CD4-positive, alpha-beta T cell (primary cell): ENCODE measurements at regions not wholly inside any gene's neighbourhood (a gene's known extent, or its start where the extent isn't known, plus 50 kb on each side); places are given as distances from the start of the nearest gene placed in this dataset.

Source experiments
- ATAC-seq: fragments of 200-7000 bp; cut with Tn5 transposase; one replicate; pipeline ENCODE4 v1.10.0; 2022; ENCODE audit warnings: mild to moderate bottlenecking; ENCODE audit not compliant: poor library complexity
- CTCF ChIA-PET: fragments of 350-600 bp; sonication (Branson Sonifier 250); formaldehyde crosslinking; loops from one replicate; lab custom pipeline; 2021; ENCODE audit warnings: antibody characterized with exemption, inconsistent platforms; lab: Charles Lee
- POLR2A ChIA-PET: fragments of 350-600 bp; sonication (Branson Sonifier 250); formaldehyde crosslinking; loops from one replicate; lab custom pipeline; 2021; ENCODE audit warnings: antibody characterized with exemption, inconsistent platforms; lab: Charles Lee
- DNase-seq, 14 experiments: peaks; one replicate each; pipeline ENCODE4 v3.0.0-alpha.2; 2013 to 2020; ENCODE audit warnings: mixed read lengths in 2 of 14
- H3K27ac ChIP-seq, 2 donors: one replicate each; pipeline versions ENCODE4 v1.5.1 to v1.7.0; 2013; ENCODE audit warnings: low read length in 2 of 2, low read depth in 1 of 2, mild to moderate bottlenecking in 1 of 2
- H3K27me3 ChIP-seq, 2 experiments: 1 replicate in 1 of 2; 2 replicates in 1 of 2; pipeline versions ENCODE4 v1.6.1 to v1.7.0; 2013; ENCODE audit warnings: low read length in 2 of 2, control low read depth in 1 of 2, mild to moderate bottlenecking in 1 of 2, moderate library complexity in 1 of 2; ENCODE audit not compliant: insufficient read depth in 2 of 2, control insufficient read depth in 1 of 2
- H3K36me3 ChIP-seq: one replicate; pipeline ENCODE4 v1.6.1; 2013; ENCODE audit warnings: low read length, control low read depth; ENCODE audit not compliant: insufficient read depth
- H3K4me1 ChIP-seq: one replicate; pipeline ENCODE4 v1.6.1; 2013; ENCODE audit warnings: low read length, control low read depth; ENCODE audit not compliant: insufficient read depth
- H3K4me3 ChIP-seq: one replicate; pipeline ENCODE4 v1.5.1; 2013; ENCODE audit warnings: mild to moderate bottlenecking, low read length, moderate library complexity
- H3K9me3 ChIP-seq, 2 experiments: 1 replicate in 1 of 2; 2 replicates in 1 of 2; pipeline versions ENCODE4 v1.6.1 to v1.7.0; 2013; ENCODE audit warnings: low read length in 2 of 2, mild to moderate bottlenecking in 2 of 2, control low read depth in 1 of 2, moderate library complexity in 1 of 2; ENCODE audit not compliant: control insufficient read depth in 1 of 2, insufficient read depth in 1 of 2
- H3K27ac Mint-ChIP-seq: one replicate; pipeline ENCODE4 v1.8.0; 2020; ENCODE audit warnings: mixed read lengths
- H3K27me3 Mint-ChIP-seq: one replicate; pipeline ENCODE4 v1.8.0; 2021; ENCODE audit warnings: mixed read lengths
- H3K36me3 Mint-ChIP-seq: one replicate; pipeline ENCODE4 v1.8.0; 2021; ENCODE audit warnings: low read depth, mixed read lengths
- H3K4me1 Mint-ChIP-seq: one replicate; pipeline ENCODE4 v1.8.0; 2021; ENCODE audit warnings: low read depth, mixed read lengths
- H3K4me3 Mint-ChIP-seq: one replicate; pipeline ENCODE4 v1.8.0; 2020; ENCODE audit warnings: mild to moderate bottlenecking, mixed read lengths
- H3K9me3 Mint-ChIP-seq: one replicate; pipeline ENCODE4 v1.8.0; 2020; ENCODE audit warnings: mixed read lengths
- intact Hi-C, 2 experiments: fragments of 100-400 bp; cut with DNase I in 1 of 2; cut with micrococcal nuclease in 1 of 2; formaldehyde crosslinking; loops; one replicate each; pipeline versions ENCODE4 v1.15.1 to v1.9.0; 2023 to 2025; cut with DNase I, micrococcal nuclease
- TF ChIP-seq, protein P1 (sequence below): fragments of 200-600 bp; IDR thresholded peaks from one replicate; pipeline ENCODE4 v1.8.0; 2022; ENCODE audit warnings: antibody characterized with exemption, mild to moderate bottlenecking

- ATAC-seq (no peak), DNase-seq (no peak)
- Mint-ChIP-seq H3K27ac (no peak overlapping the region), H3K36me3 (no peaks in the 10 kb centered on the region), H3K4me3 (no peak overlapping the region), H3K9me3 (peaks cover 2% of the 10 kb centered on the region), H3K27me3 (no peaks in the 10 kb centered on the region), H3K4me1 (no peaks in the 10 kb centered on the region)
- no peaks in the 10 kb centered on the region for H3K9me3 ChIP-seq
- intact Hi-C loops, result no loop called here
- ChIA-PET POLR2A (no interaction called here), CTCF (no interaction called here)
- no peaks in the 10 kb centered on the region for H3K27me3 ChIP-seq
- no peak overlapping the region for H3K27ac ChIP-seq
- no peaks in the 10 kb centered on the region for H3K4me1 ChIP-seq
- H3K36me3 ChIP-seq, result no peaks in the 10 kb centered on the region
- TF ChIP-seq, protein P1, sequence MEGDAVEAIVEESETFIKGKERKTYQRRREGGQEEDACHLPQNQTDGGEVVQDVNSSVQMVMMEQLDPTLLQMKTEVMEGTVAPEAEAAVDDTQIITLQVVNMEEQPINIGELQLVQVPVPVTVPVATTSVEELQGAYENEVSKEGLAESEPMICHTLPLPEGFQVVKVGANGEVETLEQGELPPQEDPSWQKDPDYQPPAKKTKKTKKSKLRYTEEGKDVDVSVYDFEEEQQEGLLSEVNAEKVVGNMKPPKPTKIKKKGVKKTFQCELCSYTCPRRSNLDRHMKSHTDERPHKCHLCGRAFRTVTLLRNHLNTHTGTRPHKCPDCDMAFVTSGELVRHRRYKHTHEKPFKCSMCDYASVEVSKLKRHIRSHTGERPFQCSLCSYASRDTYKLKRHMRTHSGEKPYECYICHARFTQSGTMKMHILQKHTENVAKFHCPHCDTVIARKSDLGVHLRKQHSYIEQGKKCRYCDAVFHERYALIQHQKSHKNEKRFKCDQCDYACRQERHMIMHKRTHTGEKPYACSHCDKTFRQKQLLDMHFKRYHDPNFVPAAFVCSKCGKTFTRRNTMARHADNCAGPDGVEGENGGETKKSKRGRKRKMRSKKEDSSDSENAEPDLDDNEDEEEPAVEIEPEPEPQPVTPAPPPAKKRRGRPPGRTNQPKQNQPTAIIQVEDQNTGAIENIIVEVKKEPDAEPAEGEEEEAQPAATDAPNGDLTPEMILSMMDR, result no peak
- H3K4me3 ChIP-seq, result no peak overlapping the region
These were observed 204.3 kb upstream of the PSMD7 start for GRCh38 chr16:74092336-74092735.

DNA sequence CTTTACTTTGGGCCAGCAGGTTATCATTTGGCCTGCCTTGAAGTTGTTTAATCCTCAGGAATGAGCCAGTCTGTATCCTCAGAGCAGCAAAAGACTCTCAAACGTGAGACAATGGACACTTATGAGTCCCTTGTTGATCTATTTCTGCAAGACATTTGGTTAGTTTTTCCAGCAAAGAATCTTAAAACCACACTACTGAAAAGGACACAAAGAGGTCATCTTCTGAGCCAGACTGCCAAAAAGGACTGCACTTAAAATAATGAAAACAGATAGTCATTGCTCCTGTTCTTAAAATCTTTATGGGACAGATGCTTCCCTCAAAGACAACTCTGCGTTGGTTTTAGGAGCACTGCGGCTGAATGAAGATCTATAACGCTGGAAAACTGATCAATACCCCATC, 205.7 kb upstream of the PSMD7 start:
- Histone ChIP-seq H3K4me3 (no peak overlapping the region), H3K36me3 (no peaks in the 10 kb centered on the region), H3K27me3 (no peaks in the 10 kb centered on the region), H3K4me1 (no peaks in the 10 kb centered on the region), H3K27ac (no peak overlapping the region), H3K9me3 (no peaks in the 10 kb centered on the region)
- H3K27me3 Mint-ChIP-seq, result no peaks in the 10 kb centered on the region
- TF ChIP-seq, protein P1, result no peak
- ATAC-seq (no peak), DNase-seq (no peak)
- H3K4me3 Mint-ChIP-seq, result no peak overlapping the region
- no peaks in the 10 kb centered on the region for H3K4me1 Mint-ChIP-seq
- intact Hi-C loops, result no loop called here
- POLR2A ChIA-PET, result no interaction called here
- CTCF ChIA-PET, result no interaction called here
- H3K27ac Mint-ChIP-seq, result no peak overlapping the region
- H3K9me3 Mint-ChIP-seq, result peaks cover 2% of the 10 kb centered on the region
- H3K36me3 Mint-ChIP-seq, result no peaks in the 10 kb centered on the region

GRCh38 chr16:74083541-74083940, 213.1 kb upstream of the PSMD7 start:
- intact Hi-C loops, result no loop called here
- no peak overlapping the region for H3K27ac Mint-ChIP-seq
- no peaks in the 10 kb centered on the region for H3K36me3 Mint-ChIP-seq
- Histone ChIP-seq H3K9me3 (no peaks in the 10 kb centered on the region), H3K4me1 (no peaks in the 10 kb centered on the region), H3K27ac (no peak overlapping the region), H3K36me3 (no peaks in the 10 kb centered on the region), H3K27me3 (no peaks in the 10 kb centered on the region), H3K4me3 (no peak overlapping the region)
- H3K4me1 Mint-ChIP-seq, result no peaks in the 10 kb centered on the region
- no peaks in the 10 kb centered on the region for H3K27me3 Mint-ChIP-seq
- CTCF ChIA-PET, result no interaction called here
- TF ChIP-seq, protein P1, result no peak
- ATAC-seq, result no peak
- no peak for DNase-seq
- H3K4me3 Mint-ChIP-seq, result no peak overlapping the region
- H3K9me3 Mint-ChIP-seq, result no peaks in the 10 kb centered on the region
- POLR2A ChIA-PET, result no interaction called here
